ENCODE measurements at regions not wholly inside any gene's neighbourhood (a gene's known extent, or its start where the extent isn't known, plus 50 kb on each side); places are given as distances from the start of the nearest gene placed in this dataset.

GRCh38 chr11:27266125-27266524 is 96.9 kb downstream of the CCDC34 start:
- no peak overlapping the region for H3K9ac ChIP-seq (ENCODE audit: insufficient read depth in 1 of 2, low read depth in 2 of 2, low read length in 2 of 2)
- H3K27me3 ChIP-seq (ENCODE audit: control insufficient read depth in 2 of 2, insufficient read depth in 2 of 2, low read length in 2 of 2) = peaks cover 0 to 3% of the 10 kb centered on the region in 2 experiments; a peak in 1 of 5 replicates
- 0% methylated on average over 2 of the region's 2 CpGs for WGBS (ENCODE audit: insufficient coverage, low coverage, missing lambda C conversion rate)
- no peak overlapping the region for H3K4me3 ChIP-seq
- in situ Hi-C loops (cut with MboI) = no loop called here
- H3K79me2 ChIP-seq (ENCODE audit: control insufficient read depth, insufficient read depth, low read length) = no peaks in the 10 kb centered on the region
- H3K4me2 ChIP-seq (ENCODE audit: insufficient read depth, low read length) = no peak overlapping the region
- DNase-seq (ENCODE audit: extremely low read depth in 1 of 4, low spot score in 3 of 4) = no peak
- CTCF ChIA-PET (ENCODE audit: low intra/inter-chr PET ratio) = no interaction called here
- no peaks in the 10 kb centered on the region for H3K9me3 ChIP-seq (replicated peaks; ENCODE audit: control insufficient read depth, insufficient read depth, low read depth, low read length)
- ATAC-seq = no peak
- intact Hi-C loops (cut with micrococcal nuclease) = no loop called here
- H3K9me1 ChIP-seq (ENCODE audit: control insufficient read depth, insufficient read depth, low read length) = no peaks in the 10 kb centered on the region
- no peaks in the 10 kb centered on the region for H3K4me1 ChIP-seq (replicated peaks in 1 of 2; ENCODE audit: control insufficient read depth in 2 of 2, insufficient read depth in 2 of 2, low read length in 2 of 2)
- POLR2A ChIA-PET = interaction anchor here (1.2 kb wide), 1 partner anchor 70 kb away, joined by 3 read pairs; no protein-coding TSS in a partner anchor
- FAIRE-seq = no peak
- no peak overlapping the region for H2AFZ ChIP-seq (ENCODE audit: low read depth, low read length)
- H3K27ac ChIP-seq (ENCODE audit: extremely low read depth, low read depth, low read length) = no peak overlapping the region
- no TSS peak for BruUV-seq (replicated peaks)
- no peaks in the 10 kb centered on the region for H4K20me1 ChIP-seq (replicated peaks; ENCODE audit: control insufficient read depth, insufficient read depth, low read length)
- TF ChIP-seq LEF1 (IDR thresholded peaks at IDR 0.05) = no peak
- no peak for TF ChIP-seq DLX4 (CRISPR knock-in tag; IDR thresholded peaks at IDR 0.05)
- TF ChIP-seq, protein P1, sequence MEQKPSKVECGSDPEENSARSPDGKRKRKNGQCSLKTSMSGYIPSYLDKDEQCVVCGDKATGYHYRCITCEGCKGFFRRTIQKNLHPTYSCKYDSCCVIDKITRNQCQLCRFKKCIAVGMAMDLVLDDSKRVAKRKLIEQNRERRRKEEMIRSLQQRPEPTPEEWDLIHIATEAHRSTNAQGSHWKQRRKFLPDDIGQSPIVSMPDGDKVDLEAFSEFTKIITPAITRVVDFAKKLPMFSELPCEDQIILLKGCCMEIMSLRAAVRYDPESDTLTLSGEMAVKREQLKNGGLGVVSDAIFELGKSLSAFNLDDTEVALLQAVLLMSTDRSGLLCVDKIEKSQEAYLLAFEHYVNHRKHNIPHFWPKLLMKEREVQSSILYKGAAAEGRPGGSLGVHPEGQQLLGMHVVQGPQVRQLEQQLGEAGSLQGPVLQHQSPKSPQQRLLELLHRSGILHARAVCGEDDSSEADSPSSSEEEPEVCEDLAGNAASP (IDR thresholded peaks at IDR 0.05) = no peak
- TF ChIP-seq, protein P2, sequence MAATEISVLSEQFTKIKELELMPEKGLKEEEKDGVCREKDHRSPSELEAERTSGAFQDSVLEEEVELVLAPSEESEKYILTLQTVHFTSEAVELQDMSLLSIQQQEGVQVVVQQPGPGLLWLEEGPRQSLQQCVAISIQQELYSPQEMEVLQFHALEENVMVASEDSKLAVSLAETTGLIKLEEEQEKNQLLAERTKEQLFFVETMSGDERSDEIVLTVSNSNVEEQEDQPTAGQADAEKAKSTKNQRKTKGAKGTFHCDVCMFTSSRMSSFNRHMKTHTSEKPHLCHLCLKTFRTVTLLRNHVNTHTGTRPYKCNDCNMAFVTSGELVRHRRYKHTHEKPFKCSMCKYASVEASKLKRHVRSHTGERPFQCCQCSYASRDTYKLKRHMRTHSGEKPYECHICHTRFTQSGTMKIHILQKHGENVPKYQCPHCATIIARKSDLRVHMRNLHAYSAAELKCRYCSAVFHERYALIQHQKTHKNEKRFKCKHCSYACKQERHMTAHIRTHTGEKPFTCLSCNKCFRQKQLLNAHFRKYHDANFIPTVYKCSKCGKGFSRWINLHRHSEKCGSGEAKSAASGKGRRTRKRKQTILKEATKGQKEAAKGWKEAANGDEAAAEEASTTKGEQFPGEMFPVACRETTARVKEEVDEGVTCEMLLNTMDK (IDR thresholded peaks at IDR 0.05; ENCODE audit: borderline replicate concordance, insufficient read depth, low read depth, low read length, poor library complexity, severe bottlenecking) = no peak
- H3K36me3 ChIP-seq (ENCODE audit: control insufficient read depth, insufficient read depth, low read length) = no peaks in the 10 kb centered on the region

Measured in K562 (cell line).